ENCODE measurements at regions not wholly inside any gene's neighbourhood (a gene's known extent, or its start where the extent isn't known, plus 50 kb on each side); places are given as distances from the start of the nearest gene placed in this dataset.

DNA sequence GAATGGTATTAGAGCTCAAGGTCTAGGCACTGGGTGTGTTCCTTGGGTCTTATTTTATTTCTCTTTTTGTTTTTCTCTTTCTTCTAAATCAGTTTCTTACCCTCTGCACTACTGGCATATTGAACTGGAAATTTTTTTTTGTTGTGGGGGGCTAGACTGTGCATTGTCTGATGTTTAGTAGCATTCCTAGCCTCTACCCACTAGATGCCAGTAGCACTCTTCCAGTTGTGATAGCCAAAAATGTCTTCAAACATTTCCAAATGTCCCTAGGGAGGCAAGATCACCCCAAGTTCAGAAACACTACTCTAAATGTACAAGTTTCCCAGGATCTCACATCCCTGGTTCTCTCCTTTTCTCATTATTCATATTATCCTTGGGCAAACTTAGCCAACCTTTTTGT, 69.8 kb upstream of the AMOT start (continued):
- TF ChIP-seq, protein P1, sequence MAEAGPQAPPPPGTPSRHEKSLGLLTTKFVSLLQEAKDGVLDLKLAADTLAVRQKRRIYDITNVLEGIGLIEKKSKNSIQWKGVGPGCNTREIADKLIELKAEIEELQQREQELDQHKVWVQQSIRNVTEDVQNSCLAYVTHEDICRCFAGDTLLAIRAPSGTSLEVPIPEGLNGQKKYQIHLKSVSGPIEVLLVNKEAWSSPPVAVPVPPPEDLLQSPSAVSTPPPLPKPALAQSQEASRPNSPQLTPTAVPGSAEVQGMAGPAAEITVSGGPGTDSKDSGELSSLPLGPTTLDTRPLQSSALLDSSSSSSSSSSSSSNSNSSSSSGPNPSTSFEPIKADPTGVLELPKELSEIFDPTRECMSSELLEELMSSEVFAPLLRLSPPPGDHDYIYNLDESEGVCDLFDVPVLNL (CRISPR knock-in tag; IDR thresholded peaks at IDR 0.05; ENCODE audit: low read depth) = no peak
- no peak for TF ChIP-seq ZNF133 (CRISPR knock-in tag; IDR thresholded peaks at IDR 0.05)
- no peak for TF ChIP-seq ZNF354B (CRISPR knock-in tag; IDR thresholded peaks at IDR 0.05)
- TF ChIP-seq NCOA2 (IDR thresholded peaks at IDR 0.05; ENCODE audit: partially characterized antibody in 2 of 2) = no peak
- no peak for TF ChIP-seq ZNF717 (CRISPR knock-in tag; IDR thresholded peaks at IDR 0.05)
- TF ChIP-seq GABPB2 (CRISPR knock-in tag; conservative IDR thresholded peaks at IDR 0.05) = no peak
- no peak for TF ChIP-seq NCOR1 (IDR thresholded peaks at IDR 0.05)
- TF ChIP-seq, protein P2, sequence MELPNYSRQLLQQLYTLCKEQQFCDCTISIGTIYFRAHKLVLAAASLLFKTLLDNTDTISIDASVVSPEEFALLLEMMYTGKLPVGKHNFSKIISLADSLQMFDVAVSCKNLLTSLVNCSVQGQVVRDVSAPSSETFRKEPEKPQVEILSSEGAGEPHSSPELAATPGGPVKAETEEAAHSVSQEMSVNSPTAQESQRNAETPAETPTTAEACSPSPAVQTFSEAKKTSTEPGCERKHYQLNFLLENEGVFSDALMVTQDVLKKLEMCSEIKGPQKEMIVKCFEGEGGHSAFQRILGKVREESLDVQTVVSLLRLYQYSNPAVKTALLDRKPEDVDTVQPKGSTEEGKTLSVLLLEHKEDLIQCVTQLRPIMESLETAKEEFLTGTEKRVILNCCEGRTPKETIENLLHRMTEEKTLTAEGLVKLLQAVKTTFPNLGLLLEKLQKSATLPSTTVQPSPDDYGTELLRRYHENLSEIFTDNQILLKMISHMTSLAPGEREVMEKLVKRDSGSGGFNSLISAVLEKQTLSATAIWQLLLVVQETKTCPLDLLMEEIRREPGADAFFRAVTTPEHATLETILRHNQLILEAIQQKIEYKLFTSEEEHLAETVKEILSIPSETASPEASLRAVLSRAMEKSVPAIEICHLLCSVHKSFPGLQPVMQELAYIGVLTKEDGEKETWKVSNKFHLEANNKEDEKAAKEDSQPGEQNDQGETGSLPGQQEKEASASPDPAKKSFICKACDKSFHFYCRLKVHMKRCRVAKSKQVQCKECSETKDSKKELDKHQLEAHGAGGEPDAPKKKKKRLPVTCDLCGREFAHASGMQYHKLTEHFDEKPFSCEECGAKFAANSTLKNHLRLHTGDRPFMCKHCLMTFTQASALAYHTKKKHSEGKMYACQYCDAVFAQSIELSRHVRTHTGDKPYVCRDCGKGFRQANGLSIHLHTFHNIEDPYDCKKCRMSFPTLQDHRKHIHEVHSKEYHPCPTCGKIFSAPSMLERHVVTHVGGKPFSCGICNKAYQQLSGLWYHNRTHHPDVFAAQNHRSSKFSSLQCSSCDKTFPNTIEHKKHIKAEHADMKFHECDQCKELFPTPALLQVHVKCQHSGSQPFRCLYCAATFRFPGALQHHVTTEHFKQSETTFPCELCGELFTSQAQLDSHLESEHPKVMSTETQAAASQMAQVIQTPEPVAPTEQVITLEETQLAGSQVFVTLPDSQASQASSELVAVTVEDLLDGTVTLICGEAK (IDR thresholded peaks at IDR 0.05) = no peak
- TF ChIP-seq, protein P2 (CRISPR knock-in tag; IDR thresholded peaks at IDR 0.05) = no peak
- TF ChIP-seq, protein P3, sequence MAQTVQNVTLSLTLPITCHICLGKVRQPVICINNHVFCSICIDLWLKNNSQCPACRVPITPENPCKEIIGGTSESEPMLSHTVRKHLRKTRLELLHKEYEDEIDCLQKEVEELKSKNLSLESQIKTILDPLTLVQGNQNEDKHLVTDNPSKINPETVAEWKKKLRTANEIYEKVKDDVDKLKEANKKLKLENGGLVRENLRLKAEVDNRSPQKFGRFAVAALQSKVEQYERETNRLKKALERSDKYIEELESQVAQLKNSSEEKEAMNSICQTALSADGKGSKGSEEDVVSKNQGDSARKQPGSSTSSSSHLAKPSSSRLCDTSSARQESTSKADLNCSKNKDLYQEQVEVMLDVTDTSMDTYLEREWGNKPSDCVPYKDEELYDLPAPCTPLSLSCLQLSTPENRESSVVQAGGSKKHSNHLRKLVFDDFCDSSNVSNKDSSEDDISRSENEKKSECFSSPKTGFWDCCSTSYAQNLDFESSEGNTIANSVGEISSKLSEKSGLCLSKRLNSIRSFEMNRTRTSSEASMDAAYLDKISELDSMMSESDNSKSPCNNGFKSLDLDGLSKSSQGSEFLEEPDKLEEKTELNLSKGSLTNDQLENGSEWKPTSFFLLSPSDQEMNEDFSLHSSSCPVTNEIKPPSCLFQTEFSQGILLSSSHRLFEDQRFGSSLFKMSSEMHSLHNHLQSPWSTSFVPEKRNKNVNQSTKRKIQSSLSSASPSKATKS (CRISPR knock-in tag; IDR thresholded peaks at IDR 0.05) = no peak

Measured in K562 (cell line).